GM18498 (cell line): ENCODE measurements at regions not wholly inside any gene's neighbourhood (a gene's known extent, or its start where the extent isn't known, plus 50 kb on each side); places are given as distances from the start of the nearest gene placed in this dataset.
"Not testable (repeated sequence)": the region's sequence is repeated elsewhere in the genome, so short reads cannot be mapped to it uniquely, and the experiment has no call there.

Experiments
- ATAC-seq: cut with Tn5 transposase; IDR thresholded peaks from one replicate; pipeline ENCODE4 v1.9.1; 2021; ENCODE audit warnings: mild to moderate bottlenecking, moderate library complexity; ENCODE audit not compliant: unreplicated experiment

DNA sequence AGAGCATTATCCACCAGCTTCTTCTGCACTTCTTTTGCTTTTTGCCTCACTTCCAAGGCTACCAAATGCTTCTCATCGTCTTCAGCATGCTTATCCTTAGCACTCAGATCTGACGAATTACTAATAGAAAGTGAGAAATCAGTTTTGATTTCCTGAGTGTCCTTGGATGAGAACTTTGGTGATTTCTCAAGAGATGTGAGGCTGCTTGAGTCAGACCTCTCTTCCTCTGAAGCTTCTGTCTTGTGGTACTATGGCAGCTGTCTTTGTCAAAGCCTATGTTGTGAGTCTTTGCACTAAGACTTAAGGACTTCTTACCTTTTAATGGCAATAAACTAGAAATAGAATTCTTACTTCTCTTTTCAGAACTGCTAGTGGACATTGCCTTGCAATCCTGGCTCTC lies 169.9 kb downstream of the CPE start:
- ATAC-seq = no peak

DNA sequence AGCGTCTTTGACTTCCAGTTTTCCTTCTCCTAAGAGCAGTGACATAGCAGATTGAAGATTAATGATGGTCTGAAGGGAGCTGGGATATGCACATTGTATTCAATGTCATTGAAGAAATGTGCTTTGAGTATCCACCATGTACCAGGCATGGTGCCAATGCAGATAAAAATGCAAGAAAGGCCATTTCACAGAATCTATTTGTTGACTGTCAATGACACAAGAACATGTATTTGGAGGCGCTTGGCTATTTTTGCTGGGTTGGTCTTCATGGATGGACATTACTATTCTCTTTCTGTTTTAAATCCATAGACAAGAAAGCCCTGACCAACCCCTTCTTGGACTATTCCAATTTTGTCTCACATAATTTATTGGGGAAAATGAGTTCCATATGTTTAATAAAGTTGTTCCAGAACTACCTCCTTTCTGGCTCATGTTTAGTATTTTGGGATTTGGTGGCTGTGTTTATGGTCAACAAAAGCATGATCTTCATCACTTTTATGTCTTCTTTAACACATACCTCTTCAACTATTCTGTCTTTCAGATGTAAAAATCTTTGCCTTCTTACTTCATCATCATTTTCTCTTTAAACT lies 174.5 kb downstream of the CPE start:
- ATAC-seq = no peak

- no peak for ATAC-seq
Measured at GRCh38 chr4:165555302-165555701, 176.5 kb downstream of the CPE start.

DNA sequence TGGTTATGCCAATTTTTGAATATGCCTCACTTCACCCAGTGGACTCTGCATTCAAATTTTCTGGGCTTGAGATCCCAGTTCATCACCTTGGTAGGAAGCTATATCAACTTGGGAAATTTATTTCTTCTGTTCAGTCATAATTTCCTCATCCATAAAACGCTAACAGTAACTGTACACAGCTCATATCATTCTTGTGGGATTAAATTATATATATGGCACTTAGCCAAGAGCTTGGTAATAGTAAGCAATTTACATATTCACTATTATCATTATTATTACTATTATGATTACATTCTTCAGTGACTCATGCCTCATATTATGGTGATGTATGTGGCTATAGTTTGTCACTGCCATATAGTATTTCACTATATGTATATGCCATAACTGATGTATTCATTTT lies 177.6 kb downstream of the CPE start:
- ATAC-seq = no peak

- ATAC-seq = no peak
Measured at GRCh38 chr4:165560941-165561340, 182.1 kb downstream of the CPE start.

- ATAC-seq = no peak
Measured at GRCh38 chr4:165563851-165564250, 185.0 kb downstream of the CPE start.

DNA sequence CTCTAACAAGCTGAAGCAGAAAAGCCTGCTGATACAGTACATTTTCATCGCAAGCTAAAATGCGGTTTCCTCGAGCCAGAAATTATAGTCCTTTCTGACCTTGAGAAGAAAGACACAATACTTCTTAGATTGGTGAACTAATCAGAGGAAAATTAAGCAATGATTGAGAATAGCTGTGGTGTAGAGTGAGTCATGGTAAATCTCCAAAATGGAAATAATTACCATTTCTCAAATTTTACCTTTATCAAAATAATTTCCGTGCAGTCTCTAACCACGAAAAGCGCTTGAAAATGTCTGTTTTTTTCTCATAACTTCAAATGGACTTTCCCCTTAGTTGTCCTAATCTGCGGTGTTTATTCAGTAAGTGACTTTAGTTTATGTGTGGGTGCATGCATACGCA lies 190.2 kb downstream of the CPE start:
- no peak for ATAC-seq

DNA sequence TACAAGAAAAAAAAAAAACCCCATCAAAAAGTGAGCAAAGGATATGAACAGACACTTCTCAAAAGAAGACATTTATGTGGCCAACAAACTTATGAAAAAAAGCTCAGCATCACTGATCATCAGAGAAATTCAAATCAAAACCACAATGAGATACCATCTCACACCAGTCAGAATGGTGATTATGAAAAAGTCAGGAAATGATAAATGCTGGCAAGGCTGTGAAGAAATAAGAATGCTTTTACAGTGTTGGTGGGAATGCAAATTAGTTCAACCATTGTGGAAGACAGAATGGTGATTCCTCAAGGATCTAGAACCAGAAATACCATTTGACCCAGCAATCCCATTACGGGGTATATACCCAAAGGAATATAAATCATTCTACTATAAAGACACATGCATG lies 192.7 kb downstream of the CPE start:
- not testable (repeated sequence) for ATAC-seq

- no peak for ATAC-seq
Measured at GRCh38 chr4:165580351-165580905, 201.6 kb downstream of the CPE start.

- ATAC-seq = no peak
Measured at GRCh38 chr4:165583341-165583740, 204.5 kb downstream of the CPE start.

DNA sequence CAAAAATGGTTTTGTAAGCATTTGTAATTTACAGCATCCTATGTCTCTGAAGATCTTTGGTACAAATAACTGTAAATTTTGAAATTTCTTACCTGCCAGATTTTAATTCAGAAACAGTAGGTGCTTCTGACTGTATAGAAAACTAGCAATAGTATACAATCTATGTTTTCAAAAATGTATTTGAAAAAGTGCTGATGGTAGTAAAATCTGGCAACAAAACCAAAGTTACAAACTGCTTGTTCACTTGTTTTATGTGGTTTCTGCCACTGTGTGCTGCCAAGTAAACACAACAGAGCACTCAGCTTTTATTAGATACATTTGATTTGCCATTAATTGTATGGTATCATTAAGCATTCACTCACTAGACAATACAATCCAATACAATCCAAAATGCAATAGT lies 206.1 kb downstream of the CPE start:
- no peak for ATAC-seq

DNA sequence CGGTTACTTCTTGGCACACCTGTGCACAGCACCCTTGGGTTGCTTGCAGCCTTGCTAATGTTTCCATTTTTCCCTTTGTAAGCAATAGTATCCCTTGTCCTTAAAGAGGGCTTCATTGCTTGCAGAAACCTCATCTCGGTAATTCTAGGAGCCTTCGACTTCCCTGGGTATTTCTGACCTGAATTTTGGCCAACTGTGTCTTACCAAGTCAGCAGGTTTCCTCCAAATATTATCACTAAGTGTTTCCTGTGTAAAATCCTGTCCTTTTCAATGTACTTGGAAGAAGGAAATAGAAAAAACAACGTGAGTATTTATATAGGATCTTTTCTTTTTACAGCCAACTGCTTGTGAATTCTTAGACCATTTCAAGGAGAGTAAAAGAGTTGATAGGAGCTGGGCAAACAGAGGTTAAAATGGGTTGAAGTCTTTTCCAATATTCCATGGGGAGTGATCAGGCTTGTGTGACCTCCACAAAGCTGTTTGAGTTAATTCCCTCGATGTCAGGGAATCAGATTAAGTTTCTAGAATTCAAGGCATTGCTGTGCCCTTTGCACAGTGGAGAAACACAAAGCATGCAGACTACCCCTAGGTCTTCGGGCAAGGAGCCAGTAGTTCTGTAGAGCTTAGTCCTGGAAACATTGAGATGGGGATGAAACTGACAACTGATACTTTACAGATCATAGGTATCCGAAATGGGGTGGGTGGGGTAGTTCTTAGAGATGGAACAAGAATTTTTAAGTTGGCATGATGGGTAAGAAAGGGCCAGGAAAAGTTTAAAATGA lies 209.9 kb downstream of the CPE start:
- ATAC-seq = no peak

DNA sequence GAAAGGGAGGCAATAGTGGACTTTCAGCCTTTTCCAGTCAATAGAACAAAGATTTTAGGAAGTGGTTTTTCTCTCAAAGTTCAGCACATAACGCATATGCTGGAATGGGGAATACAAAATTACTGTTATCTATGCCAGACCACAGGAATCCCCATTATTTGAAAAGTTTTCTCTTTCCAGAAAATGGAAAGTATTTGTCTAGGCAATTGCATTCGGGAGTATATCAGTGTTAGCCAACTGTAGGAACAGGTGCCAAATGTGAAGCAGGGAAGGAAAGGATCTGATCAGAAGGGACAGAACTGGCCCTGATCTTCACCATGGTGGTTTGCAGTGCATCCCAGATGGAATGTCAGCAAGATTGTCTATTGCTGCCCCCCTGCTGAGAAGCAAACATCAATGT lies 213.6 kb downstream of the CPE start:
- ATAC-seq = no peak

DNA sequence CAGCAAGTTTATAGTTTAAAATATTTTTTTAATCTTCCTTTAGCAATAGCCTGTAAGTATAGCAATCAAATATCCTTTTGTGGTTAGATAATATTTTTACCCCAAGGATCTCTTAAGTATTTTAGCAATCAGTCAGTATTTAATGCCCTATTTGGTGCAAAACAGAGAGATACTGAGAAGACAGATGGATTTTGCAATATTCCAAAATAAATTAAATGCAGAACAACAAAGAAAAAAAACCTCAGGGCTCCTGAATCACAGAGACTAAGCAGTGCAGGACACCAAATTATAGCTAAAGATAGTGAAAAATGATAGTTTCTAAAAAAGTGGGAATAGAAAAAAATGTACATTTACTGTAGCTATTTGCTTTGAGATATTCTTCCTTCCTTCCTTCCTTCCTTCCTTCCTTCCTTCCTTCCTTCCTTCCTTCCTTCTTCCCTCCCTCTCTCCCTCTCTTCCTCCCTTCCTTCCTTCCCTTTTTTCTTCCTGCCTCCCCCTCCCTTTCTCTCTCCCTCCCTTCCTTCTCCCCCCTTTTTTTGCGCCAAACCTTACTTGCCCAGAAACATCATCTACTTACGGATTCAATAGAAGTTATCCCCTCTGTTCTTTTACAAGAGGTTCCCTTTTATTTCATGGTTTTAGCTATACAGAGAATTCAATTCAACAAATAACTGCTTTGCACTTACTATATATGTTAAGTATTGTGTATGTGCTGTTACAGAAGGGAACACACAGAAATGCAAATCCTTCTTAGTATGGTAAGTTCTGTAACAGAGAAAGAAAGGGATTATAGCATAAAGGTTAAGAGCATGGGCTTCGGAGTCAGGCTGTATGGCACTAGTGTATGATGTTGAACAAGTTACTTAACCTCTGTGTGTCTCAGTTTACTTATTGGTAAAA lies 219.0 kb downstream of the CPE start:
- no peak for ATAC-seq

DNA sequence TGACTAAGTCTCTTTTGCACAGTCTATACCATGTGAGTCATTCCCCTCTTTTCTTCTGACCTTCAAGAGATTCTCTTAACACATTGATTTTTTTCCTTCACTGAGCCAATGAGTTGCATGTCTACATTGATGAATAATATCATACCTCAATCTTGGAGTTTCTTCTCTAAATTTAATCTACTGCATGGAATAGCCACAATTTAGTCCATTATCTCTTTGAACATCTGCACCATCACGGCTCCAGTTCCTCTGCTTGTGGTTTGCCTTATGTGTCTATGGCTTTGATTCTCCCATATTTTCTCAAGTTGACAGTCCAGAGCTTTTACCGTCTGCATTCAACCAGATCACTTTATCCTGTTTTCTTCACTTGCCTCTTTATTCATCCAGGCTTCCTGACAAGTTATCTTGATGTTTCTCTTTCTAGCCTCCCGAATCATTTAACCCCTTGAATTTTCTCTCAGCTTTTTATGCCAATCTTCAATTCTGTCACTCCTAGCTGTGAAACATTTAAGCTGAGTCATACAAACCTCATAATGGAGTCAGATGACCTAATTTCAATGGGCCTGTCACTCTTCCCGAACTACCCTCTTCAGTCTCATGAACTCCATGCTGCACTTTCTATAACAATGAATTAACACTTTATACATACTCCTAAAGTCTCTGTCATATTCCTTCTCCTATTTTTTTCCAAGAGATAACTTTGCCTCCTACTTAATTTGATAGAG lies 222.3 kb downstream of the CPE start:
- ATAC-seq = no peak

GRCh38 chr4:165602621-165603020 lies 223.8 kb downstream of the CPE start:
- ATAC-seq = no peak

DNA sequence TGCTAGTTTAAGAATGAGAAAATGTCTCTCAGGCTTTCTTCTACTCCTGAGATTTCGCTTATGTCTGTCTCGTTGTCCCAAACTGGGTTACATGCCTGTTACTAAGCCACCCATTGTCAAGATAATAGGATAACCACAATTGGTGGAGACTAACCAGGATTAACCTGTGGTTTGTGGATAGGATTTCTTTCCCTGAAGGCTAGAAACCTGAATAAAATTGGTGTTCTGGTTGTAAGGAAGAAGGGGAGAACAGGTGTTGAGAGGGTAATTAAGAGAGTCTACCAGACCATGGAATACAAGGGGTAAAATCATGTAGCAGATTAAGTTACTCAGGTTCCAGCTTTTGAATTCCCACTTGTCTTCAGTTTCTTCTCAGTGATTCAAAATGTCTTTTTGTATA lies 225.4 kb downstream of the CPE start:
- no peak for ATAC-seq

DNA sequence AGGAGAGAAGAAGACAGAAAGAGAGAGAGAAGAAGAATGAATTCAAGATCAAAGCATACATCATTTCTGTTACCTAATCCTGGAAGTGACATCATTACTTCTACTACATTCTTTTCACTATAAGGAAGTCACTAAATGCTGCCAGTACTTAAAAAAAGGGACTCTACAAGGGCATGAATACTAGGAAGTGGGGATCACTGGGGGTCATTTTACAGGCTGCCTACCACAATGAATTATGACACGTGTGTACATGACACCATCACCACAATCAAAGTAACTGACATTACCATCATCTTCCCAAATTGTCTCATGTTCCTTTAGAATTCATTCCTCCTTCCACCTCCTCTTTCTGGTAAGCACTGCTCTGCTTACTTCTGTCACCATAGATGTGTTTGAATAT lies 227.0 kb downstream of the CPE start:
- ATAC-seq = no peak

DNA sequence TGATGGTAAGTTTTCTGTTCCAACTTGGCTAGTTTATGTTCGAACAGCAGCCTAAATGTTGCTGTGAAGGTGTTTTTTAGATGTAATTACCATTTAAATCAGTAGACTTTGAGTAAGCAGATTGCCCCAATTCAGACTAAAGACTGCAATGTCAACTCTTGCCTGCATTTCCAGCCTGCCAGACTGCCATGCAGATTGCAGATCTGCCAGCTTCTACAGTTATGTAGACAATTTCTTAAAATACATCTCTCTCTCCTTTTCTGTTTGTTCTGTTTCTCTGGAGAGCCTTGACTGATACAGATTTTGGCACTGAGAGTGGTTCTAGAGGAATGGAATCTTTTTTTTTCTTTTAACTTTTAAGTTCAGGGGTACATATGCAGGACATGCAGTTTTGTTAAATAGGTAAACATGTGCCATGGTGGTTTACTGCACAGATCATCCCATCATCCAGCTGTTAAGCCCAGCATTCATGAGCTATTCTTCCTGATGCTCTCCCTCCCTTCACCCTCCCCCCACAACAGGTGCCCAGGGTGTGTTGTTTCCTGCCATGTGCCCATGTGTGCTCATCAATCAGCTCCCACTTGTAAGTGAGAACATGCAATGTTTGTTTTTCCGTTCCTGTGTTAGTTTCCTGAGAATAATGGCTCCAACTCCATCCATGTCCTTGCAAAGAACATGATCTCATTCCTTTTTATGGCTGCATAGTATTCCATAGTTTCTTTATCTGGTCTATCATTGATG lies 227.8 kb downstream of the CPE start:
- ATAC-seq = no peak

DNA sequence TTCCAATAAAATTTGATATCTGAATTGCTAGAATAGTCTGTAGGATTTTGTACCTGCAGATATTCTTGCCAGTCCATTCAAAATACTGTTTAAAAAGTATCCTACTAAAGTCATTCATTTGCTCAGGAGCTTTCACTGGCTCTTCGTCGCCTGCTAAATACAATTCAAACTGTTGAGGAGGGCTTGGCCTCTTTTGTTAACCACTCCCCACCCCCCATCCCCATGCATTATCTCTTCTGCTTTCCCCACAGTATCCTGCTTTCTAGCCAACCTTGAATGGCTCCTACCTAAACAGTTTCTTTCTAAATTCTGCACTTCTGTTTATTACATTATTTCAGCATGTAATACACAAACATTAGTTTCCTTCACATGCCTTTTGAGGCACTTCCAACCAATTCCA lies 230.8 kb downstream of the CPE start:
- no peak for ATAC-seq
